Activated T-cell treated with anti-CD3 and anti-CD28 coated beads, Interleukin-2, amount 50 U/mL, for 72 hours (primary cell): ENCODE measurements at regions not wholly inside any gene's neighbourhood (a gene's known extent, or its start where the extent isn't known, plus 50 kb on each side); places are given as distances from the start of the nearest gene placed in this dataset.
"Not testable (repeated sequence)": the region's sequence is repeated elsewhere in the genome, so short reads cannot be mapped to it uniquely, and the experiment has no call there.

Experiments used
- ATAC-seq, 2 donors: fragments of 150-1000 bp; cut with Tn5 transposase; replicated peaks in 1 of 2; 2 replicates each; pipeline ENCODE4 v1.10.0; 2021; ENCODE audit warnings: moderate library complexity in 2 of 2, mild to moderate bottlenecking in 1 of 2
- DNase-seq, 2 donors: peaks; one replicate each; pipeline ENCODE4 v3.0.0; 2021 to 2022; ENCODE audit warnings: mixed read lengths in 1 of 2
- H3K27ac Mint-ChIP-seq: one replicate; pipeline ENCODE4 v1.8.0; 2022; ENCODE audit warnings: mild to moderate bottlenecking, moderate library complexity, mixed read lengths
- H3K27me3 Mint-ChIP-seq: one replicate; pipeline ENCODE4 v1.8.0; 2022; ENCODE audit warnings: low read depth, mixed read lengths
- H3K36me3 Mint-ChIP-seq, 2 donors: one replicate each; pipeline ENCODE4 v1.8.0; 2022; ENCODE audit warnings: mixed read lengths in 2 of 2, mild to moderate bottlenecking in 1 of 2; ENCODE audit not compliant: insufficient read depth in 2 of 2
- H3K4me1 Mint-ChIP-seq: one replicate; pipeline ENCODE4 v1.8.0; 2022; ENCODE audit warnings: low read depth, mixed read lengths
- H3K4me3 Mint-ChIP-seq, 2 donors: one replicate each; pipeline ENCODE4 v1.8.0; 2022; ENCODE audit warnings: mild to moderate bottlenecking in 2 of 2, mixed read lengths in 2 of 2, moderate library complexity in 2 of 2
- H3K9me3 Mint-ChIP-seq, 2 donors: one replicate each; pipeline ENCODE4 v1.8.0; 2022; ENCODE audit warnings: mixed read lengths in 2 of 2

DNA sequence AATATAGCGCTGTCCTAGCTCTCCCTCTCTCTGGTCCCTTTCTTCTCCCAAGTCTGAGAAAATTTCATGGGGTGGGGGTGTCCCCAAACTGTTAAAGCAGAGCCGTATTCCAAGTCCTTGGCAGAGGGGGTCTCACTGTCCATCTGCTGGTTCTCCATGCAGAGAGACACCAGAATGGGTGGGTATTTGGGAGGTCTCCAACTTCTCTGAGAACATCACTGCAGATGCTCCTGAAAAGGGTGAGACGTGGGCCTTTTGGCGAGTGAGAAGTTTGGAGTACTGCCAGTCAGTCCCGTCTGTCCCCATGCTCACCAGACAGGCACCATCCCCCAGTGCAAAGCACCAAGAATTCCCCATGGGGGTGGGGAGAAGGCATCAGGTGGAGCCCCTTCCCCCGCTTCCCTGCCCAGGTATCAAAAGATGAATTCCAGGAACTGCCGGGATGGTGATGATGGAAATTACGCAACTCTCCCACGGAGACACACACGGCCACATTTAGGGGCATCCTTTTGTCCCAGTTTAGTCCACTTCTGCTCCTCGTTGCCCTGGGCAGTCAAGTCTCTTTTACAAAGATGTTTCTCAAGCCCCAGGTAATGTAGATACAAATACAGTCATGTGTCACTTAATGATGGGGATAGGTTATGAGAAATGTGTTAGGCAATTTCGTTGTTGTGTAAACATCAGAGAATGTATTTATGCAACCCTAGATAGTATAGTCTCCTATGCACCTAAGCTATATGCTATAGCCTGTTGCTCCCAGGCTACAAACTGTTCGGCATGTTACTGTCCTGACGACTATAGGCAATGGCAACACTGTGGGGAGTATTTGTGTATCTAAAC is 73.4 kb upstream of the SRSF6 start:
- Mint-ChIP-seq H3K9me3 (peaks cover 0 to 5% of the 10 kb centered on the region in 2 donors), H3K27me3 (peaks cover 42% of the 10 kb centered on the region)

DNA sequence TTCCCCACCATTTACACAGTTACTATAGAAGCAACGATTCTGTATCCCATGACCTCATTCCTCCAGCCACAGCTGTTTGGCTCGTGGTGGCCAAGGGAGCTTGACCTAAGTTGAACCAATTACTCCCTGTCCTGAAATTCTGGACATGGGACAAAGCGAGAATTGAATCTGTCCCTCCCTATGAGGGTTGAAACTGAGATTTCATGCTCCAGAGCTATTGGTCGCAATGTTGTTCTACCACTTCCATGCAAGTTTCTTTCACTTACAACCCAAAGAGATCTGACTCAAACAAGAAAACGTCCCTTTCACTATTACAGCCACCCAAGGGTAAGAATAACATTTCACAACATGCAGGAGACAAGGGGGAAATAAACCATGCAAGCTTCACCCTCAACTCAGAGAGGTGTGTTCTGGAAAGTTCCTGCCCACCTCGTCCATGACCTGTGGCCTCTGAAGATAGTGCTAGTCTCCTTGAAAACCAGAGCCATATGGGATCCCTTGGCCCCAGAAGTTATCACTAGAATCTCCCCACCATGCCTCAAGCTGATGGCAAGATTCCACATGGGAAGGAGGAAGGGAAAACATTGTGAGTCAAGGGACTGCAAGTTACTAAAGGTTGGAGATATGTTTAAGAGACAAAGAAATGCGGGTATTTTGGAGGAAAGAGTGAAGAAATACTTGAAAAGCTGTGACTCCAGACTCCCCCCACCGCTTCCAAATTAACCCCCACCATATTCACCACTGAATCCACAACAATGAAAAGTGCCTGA is 74.5 kb upstream of the SRSF6 start:
- peak; percentile 58 to 64 for ATAC-seq
- Mint-ChIP-seq H3K27me3 (peaks cover 47% of the 10 kb centered on the region), H3K36me3 (no peaks in the 10 kb centered on the region), H3K9me3 (peaks cover 0 to 5% of the 10 kb centered on the region in 2 donors), H3K4me1 (peaks cover 26% of the 10 kb centered on the region), H3K27ac (no peak overlapping the region), H3K4me3 (no peak overlapping the region)
- no peak for DNase-seq

More for the DNA sequence above, 73.4 kb upstream of the SRSF6 start:
- no peak for DNase-seq
- Mint-ChIP-seq H3K36me3 (no peaks in the 10 kb centered on the region), H3K27ac (no peak overlapping the region), H3K4me1 (peaks cover 23% of the 10 kb centered on the region), H3K4me3 (no peak overlapping the region)
- no peak for ATAC-seq

DNA sequence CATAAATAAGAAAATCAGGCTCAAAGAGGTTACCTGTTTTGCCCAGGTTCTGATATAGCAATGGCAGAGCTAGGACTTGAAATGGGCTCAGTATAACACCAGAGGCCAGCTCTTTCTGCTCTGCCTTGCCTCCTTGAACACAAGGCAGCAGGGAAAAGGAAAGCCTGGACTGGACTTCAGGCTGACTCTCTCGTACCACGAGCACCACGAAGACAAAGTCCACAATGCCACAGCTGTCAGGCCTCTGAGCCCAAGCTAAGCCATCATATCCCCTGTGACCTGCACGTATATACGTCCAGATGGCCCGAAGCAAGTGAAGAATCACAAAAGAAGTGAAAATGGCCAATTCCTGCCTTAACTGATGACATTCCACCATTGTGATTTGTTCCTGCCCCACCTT is 75.6 kb upstream of the SRSF6 start:
- not testable (repeated sequence) for H3K9me3 Mint-ChIP-seq, DNase-seq, H3K36me3 Mint-ChIP-seq, H3K4me3 Mint-ChIP-seq, H3K27ac Mint-ChIP-seq, ATAC-seq
- Mint-ChIP-seq H3K4me1 (peaks cover 26% of the 10 kb centered on the region), H3K27me3 (peaks cover 40% of the 10 kb centered on the region)

DNA sequence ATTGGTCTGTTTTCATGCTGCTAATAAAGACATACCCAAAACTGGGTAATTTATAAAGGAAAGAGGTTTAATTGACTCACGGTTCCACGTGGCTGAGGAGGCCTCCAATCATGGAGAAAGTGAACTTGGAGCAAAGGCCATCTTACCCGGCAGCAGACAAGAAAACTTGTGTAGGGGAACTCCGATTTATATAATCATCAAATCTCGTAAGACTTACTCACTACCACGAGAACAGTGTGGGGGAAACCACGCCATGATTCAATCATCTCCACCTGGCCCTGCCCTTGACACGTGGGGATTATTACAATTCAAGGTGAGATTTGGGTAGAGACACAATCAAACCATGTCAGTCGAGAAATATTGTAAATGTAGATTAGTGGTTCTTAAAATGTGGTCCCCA is 76.2 kb upstream of the SRSF6 start:
- DNase-seq (peak; percentile 22 to 49), ATAC-seq (peak; percentile 66 to 75)
- not testable (repeated sequence) for H3K4me3 Mint-ChIP-seq, H3K36me3 Mint-ChIP-seq, H3K27ac Mint-ChIP-seq, H3K9me3 Mint-ChIP-seq
- Mint-ChIP-seq H3K27me3 (peaks cover 34% of the 10 kb centered on the region), H3K4me1 (peaks cover 26% of the 10 kb centered on the region)

DNA sequence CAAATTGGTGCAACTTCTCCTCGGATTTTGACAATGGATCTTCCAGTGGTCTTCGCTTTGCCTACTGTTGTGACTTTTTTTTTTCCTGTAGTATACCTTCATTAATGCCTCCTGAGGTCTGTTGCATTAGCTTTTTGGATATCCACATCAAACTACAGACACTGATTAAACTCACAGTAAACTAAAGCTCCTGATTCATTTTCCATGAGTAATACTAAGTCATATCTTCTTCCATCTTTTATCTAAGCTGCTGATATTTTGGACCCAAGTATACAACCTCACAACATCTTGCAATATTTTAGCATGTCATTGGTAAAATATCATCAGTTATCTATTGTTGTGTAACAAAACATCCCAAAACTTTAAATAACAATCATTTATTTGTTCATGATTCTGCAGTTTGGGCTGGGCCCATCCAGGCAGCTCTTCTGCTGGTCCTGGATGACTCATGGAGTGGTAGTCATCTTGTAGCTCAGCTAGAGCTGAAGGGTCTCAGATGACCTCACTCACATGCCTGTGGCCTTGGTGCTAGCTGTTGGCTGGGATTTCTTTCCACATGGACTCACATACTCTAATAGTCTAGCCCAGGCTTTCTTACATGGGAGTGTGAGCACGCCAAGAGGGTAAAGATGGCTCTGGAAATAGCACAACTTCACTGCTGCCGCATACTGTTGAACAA is 78.3 kb upstream of the SRSF6 start:
- DNase-seq (no peak), ATAC-seq (peak in 1 of 2 donors; percentile 38)
- no peak overlapping the region for H3K4me3 Mint-ChIP-seq
- no peaks in the 10 kb centered on the region for H3K36me3 Mint-ChIP-seq
- H3K4me1 Mint-ChIP-seq: peaks cover 26% of the 10 kb centered on the region
- peaks cover 51% of the 10 kb centered on the region for H3K27me3 Mint-ChIP-seq
- peaks cover 0 to 5% of the 10 kb centered on the region in 2 donors for H3K9me3 Mint-ChIP-seq
- H3K27ac Mint-ChIP-seq: no peak overlapping the region

DNA sequence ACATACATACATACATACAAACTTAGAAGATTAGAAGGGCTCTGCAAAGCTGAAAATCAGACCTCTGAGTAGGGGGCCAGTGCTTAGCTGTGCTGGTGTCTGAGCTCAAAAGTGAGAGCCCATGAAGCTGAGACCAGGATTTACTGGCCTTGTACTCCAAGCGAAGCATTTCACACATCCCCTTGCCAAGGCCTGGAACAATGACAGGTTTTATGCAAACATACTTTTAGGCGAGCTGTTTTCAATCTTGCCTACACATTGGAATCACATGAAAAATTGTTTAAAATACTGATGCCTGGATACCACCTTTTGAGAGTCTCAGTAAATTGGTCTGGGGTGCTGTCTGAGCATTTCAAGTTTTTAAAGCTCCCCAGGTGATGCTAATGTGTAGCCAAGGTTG is 80.9 kb upstream of the SRSF6 start:
- Mint-ChIP-seq H3K4me1 (peaks cover 11% of the 10 kb centered on the region), H3K27me3 (peaks cover 49% of the 10 kb centered on the region), H3K27ac (no peak overlapping the region), H3K9me3 (peaks cover 0 to 5% of the 10 kb centered on the region in 2 donors), H3K36me3 (no peaks in the 10 kb centered on the region), H3K4me3 (no peak overlapping the region)
- ATAC-seq: no peak
- no peak for DNase-seq

DNA sequence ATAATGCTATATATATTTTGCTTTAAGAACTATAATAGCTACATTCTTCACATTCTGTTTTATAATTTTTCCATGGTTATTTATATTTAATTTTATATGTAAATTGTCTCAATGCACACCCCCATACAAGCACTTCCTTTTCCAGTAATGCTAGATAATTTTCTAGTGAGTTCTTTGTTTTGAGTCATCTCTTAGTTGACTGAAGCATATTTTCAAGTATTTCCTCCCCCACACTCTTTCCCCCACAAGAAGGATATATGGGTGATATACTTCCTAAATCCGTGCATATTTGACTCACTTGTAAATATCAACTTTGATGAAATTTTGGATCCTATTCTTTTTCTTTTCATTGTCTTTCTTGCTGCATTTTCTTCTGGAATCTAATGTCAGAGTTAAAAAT is 82.1 kb upstream of the SRSF6 start:
- no peak for ATAC-seq
- Mint-ChIP-seq H3K9me3 (peaks cover 0 to 5% of the 10 kb centered on the region in 2 donors), H3K27me3 (peaks cover 48% of the 10 kb centered on the region), H3K4me1 (peaks cover 6% of the 10 kb centered on the region), H3K4me3 (no peak overlapping the region), H3K27ac (no peak overlapping the region), H3K36me3 (no peaks in the 10 kb centered on the region)
- no peak for DNase-seq

DNA sequence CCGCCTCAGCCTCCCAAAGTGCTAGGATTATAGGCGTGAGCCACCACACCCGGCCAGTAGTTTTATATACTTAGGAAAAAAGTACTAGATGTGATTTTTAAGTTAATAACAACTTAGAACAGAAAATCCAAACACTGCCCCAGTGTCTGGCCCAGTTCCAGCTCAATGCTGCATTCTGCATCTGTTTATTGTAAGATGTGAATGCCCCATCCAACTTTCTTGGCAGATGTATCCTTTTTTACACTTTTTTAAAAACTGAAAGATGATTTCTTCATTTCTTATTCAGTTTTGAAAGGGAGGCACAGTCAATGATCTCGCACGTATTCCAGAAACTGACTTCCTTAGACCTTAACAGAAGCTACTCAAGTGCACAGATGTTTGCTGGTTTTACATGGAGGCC is 85.6 kb upstream of the SRSF6 start:
- Mint-ChIP-seq H3K27ac (no peak overlapping the region), H3K4me1 (no peaks in the 10 kb centered on the region), H3K4me3 (no peak overlapping the region), H3K27me3 (peaks cover 37% of the 10 kb centered on the region), H3K9me3 (no peaks in the 10 kb centered on the region), H3K36me3 (no peaks in the 10 kb centered on the region)
- DNase-seq: no peak
- no peak for ATAC-seq

DNA sequence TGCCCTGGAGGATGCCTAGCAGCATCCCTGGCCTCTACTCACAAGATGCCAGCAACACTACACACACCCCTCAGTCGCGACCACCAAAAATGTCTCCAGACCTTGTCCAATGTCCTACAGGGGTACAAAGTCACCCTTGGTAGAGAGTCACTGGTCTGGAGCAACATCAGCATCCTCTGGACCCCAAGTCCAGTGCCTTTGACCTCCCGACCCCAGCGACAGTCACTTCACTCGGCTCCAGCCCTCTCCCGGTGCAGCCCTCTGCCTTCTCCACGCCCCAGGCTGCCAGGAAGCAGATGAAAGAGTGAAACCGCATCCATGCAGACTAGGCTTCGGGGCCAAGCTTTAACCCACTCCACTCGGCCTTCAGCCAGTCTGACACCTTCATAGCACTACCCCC is 92.0 kb upstream of the SRSF6 start:
- ATAC-seq: no peak
- Mint-ChIP-seq H3K9me3 (no peaks in the 10 kb centered on the region), H3K36me3 (no peaks in the 10 kb centered on the region), H3K4me3 (no peak overlapping the region), H3K27ac (no peak overlapping the region), H3K27me3 (peaks cover 37% of the 10 kb centered on the region), H3K4me1 (no peaks in the 10 kb centered on the region)
- no peak for DNase-seq

DNA sequence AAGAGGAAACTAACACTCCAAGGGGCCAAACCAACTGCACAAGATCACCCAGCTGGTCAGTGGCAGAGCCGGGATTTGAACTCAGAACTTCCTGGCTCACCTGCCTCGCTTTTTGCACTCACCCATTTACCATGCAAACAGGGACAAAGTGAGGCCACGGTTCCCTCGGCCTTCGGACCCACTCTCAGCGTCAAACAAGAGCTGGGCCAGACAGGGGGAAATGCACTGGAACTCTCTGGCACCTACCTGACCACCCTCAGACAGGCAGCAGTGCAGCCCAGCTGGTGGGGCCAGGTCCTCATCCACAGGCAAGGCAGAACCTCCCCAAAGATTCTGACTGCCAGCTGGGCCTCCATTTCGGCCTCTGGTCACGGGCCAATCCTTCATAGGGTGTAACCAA is 93.7 kb upstream of the SRSF6 start:
- peaks cover 42% of the 10 kb centered on the region for H3K27me3 Mint-ChIP-seq
- ATAC-seq: no peak
- no peaks in the 10 kb centered on the region for H3K4me1 Mint-ChIP-seq
- H3K27ac Mint-ChIP-seq: no peak overlapping the region
- no peaks in the 10 kb centered on the region for H3K9me3 Mint-ChIP-seq
- H3K4me3 Mint-ChIP-seq: no peak overlapping the region
- DNase-seq: no peak
- no peaks in the 10 kb centered on the region for H3K36me3 Mint-ChIP-seq

DNA sequence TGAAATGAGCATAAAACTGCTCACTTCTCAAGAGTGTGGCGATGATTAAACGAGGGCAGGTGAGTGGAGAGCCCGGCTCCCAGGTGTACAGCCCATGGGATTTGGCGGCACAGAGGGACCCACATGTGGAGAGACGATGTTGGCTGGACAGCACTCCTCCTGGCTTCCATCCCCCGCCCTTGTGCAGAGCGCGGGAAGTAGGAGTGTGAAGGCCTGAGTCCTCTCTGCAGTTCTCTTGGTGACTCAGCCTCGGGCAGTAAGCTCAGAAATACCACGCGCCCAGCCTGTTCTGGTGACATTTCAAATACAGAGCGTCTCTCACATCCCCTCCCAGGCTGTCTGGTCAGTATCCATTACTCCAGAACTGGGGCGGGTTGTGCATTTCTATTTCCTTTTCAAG is 94.2 kb upstream of the SRSF6 start:
- H3K9me3 Mint-ChIP-seq: no peaks in the 10 kb centered on the region
- no peak overlapping the region for H3K27ac Mint-ChIP-seq
- DNase-seq: no peak
- H3K27me3 Mint-ChIP-seq: peaks cover 39% of the 10 kb centered on the region
- no peaks in the 10 kb centered on the region for H3K36me3 Mint-ChIP-seq
- H3K4me1 Mint-ChIP-seq: no peaks in the 10 kb centered on the region
- no peak overlapping the region for H3K4me3 Mint-ChIP-seq
- no peak for ATAC-seq

DNA sequence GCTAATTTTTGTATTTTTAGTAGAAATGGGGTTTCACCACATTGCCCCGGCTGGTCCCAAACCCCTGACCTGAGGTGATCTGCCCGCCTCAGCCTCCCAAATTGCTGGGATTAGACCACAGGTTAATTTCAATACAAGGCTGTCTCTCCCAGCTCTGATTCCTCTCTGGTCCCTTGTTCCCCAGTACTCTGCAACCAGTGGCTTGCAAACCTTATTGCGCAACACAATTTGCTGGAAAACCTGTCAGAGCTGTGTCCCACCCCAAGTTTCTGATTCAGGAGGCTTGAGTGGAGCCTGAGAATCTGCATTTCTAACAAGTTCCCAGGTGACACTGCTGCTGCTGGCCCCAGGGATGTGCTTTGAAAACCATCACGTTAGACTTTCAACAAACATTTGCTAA is 96.2 kb upstream of the SRSF6 start:
- Mint-ChIP-seq H3K4me3 (no peak overlapping the region), H3K27me3 (peaks cover 34% of the 10 kb centered on the region), H3K9me3 (no peaks in the 10 kb centered on the region), H3K4me1 (no peaks in the 10 kb centered on the region), H3K27ac (no peak overlapping the region), H3K36me3 (no peaks in the 10 kb centered on the region)
- no peak for ATAC-seq
- no peak for DNase-seq

DNA sequence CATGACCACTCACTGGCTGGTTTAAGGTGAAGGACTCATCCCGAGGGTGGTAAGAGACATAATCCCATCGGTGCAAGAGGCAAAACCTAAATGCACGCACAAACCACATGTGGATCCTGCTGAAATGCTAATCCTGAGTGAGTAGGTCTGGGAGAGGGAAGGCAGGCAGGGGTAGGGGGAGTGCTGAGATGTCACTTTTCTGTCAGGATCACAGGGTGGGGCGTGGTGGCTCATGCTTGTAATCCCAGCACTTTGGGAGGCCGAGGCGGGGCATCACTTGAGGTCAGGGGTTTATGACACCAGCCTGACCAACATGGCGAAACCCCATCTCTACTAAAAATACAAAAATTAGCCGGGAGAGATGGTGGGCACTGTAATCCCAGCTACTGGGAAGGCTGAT is 97.7 kb upstream of the SRSF6 start:
- DNase-seq (no peak), ATAC-seq (no peak)
- no peaks in the 10 kb centered on the region for H3K4me1 Mint-ChIP-seq
- H3K9me3 Mint-ChIP-seq: no peaks in the 10 kb centered on the region
- H3K27me3 Mint-ChIP-seq: peaks cover 26% of the 10 kb centered on the region
- no peak overlapping the region for H3K4me3 Mint-ChIP-seq
- H3K36me3 Mint-ChIP-seq: no peaks in the 10 kb centered on the region
- no peak overlapping the region for H3K27ac Mint-ChIP-seq
